GM19467 (cell line): ENCODE measurements at regions not wholly inside any gene's neighbourhood (a gene's known extent, or its start where the extent isn't known, plus 50 kb on each side); places are given as distances from the start of the nearest gene placed in this dataset.
"Not testable (repeated sequence)": the region's sequence is repeated elsewhere in the genome, so short reads cannot be mapped to it uniquely, and the experiment has no call there.

Experiments used
- ATAC-seq: cut with Tn5 transposase; IDR thresholded peaks from one replicate; pipeline ENCODE4 v1.9.1; 2021; ENCODE audit warnings: mild to moderate bottlenecking, moderate library complexity; ENCODE audit not compliant: unreplicated experiment

DNA sequence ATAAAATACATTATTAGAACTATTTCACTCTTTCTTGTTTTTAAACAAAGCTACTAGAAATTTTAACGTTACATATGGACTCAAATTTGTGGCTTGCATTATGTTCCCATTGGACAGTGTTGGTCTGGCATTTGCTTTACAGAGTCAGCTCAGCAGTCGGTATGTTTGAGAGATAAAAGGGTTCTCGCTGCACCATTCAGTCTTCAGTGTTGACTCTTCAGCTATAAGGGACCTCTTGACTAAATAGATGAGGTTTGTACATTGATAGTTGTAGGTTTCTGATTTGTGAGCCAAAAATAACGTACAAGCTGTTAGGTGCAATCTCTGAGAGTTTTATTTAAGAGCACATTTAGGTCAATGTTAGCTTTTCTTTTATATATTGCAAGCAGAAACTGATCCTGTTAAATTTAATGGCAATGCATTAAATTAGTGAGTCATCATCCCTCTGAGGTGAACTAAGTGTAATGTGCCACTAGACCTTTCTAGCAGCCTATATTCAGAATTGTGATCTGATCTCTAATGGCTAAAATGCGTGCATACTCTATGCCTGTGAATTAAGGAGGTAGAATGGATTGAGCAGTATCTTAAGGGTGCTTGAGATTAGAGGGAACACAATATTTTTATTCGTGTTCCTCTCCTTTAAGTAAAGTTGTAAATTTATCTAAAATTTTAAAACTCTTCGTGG is 485.6 kb upstream of the SYNCRIP start:
- no peak for ATAC-seq

DNA sequence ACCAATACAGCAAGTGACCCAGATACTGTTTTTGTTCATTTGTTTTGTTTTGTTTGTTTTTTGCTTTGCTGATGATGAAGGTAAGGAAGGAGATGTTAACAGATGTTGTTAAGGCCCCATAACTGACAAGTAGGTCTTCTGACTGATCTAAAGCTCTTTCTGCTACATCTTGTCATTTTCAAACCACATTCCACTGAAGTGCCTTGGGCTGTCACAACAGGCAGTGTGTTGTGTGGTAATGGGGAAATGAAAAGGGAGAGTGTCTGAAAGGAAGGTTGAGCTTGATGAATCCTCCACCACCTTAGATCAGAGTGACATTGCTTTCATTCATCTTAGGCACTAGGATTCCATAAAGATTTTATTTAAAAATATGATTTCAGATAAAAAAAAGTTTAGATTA is 479.4 kb upstream of the SYNCRIP start:
- no peak for ATAC-seq

DNA sequence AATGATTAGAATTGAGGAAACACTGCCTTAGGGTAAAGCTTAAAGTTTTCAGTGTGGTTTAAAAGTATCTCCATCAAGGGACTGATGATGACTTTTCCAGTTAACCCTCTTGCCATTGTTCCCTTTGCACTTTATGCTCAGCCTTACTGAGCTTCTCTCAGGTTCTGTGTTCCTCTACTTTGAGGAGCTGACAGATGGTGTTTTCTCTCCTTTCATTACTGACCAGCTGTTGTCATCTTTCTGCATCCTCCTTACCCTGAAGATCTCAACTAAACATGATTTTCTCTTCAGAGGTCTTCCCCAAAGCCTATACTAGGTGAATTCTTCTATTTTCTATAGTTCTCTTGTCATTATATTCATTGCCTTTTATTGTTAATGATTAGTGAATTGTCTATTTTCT is 475.6 kb upstream of the SYNCRIP start:
- ATAC-seq = no peak

DNA sequence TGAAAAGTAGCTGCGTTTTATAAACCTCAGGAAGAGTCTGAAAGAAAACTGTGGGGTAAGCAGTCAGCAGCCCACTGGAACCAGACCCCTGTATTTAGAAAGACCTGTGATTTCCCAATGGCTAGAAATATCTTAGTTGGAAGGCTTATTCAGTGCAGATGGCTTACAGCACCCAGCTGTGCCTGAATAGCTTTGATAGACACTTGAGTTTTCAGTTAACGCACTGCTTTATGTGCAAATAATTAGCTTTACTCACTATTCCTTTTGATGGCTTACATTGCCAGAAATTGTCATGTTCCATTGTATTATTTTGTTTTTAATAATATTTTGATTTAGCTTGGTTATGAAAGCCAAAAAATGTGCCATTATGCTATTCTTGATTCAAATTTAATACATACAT is 465.3 kb upstream of the SYNCRIP start:
- no peak for ATAC-seq

DNA sequence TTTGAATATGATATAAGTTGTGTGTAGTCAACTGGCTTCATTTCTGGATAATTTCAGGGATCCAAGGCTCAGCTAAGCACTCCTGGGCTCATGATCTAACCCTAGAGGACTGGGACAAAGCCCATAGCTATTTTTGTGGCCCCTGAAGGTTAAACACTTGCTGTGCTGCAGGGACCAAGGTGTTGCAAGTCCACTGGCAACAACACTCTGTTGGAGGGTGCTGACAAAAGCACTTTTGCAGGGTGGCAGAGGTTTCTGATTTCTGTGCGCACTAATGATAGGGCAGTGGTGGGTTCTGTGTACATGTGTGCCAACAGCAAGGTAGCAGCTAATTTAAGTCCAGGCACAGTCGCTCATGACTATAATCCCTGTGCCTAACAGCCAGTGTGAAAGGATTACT is 445.3 kb upstream of the SYNCRIP start:
- ATAC-seq = no peak

DNA sequence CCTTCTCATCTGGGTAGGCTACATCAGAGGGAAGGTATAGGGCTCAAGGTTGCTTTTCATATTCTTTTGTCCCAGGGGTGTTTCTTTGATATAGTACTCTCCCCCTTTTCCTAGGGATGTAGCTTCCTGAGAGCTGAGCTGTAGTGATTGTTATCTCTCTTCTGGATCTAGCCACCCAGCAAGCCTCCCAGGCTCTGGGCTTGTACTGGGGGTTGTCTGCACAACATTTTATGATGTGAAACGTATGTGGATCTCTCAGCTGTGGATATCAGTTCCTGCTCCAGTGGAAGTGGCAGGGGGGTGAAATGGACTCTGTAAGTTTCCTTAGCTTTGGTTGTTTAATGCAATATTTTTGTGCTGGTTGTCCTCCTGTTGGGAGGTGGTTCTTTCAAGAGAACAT is 437.3 kb upstream of the SYNCRIP start:
- ATAC-seq = no peak

DNA sequence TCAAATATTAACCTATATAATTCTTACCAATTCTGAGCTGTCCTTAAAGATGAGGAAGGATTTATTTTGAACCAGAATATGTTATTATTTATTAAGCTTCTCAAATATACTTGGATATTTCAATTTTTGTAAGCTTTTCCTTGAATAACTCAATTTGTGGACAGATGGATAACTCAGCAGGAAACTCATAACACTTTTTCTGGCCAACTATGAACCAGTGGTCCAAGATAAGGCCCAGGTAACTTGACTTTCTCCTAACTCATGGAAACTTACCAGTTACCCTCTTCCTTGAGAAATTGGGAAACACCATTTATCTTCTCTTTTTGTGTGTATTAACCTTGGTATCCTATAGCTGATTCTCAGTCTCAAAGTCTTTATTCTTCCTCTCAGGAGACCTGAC is 427.5 kb upstream of the SYNCRIP start:
- ATAC-seq = no peak

DNA sequence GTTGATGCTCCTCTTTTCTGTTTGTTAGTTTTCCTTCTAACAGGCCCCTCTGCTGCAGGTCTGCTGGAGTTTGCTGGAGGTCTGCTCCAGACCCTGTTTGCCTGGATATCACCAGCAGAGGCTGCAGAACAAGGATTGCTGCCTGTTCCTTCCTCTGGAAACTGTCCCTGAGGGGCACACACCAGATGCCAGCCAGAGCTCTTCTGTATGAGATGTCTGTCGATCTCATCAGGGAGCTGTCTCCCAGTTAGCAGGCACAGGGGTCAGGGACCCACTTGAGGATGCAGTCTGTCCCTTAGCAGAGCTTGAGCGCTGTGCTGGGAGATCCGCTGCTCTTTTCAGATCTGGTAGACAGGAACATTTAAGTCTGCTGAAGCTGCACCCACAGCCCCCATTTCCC is 422.3 kb upstream of the SYNCRIP start:
- not testable (repeated sequence) for ATAC-seq

DNA sequence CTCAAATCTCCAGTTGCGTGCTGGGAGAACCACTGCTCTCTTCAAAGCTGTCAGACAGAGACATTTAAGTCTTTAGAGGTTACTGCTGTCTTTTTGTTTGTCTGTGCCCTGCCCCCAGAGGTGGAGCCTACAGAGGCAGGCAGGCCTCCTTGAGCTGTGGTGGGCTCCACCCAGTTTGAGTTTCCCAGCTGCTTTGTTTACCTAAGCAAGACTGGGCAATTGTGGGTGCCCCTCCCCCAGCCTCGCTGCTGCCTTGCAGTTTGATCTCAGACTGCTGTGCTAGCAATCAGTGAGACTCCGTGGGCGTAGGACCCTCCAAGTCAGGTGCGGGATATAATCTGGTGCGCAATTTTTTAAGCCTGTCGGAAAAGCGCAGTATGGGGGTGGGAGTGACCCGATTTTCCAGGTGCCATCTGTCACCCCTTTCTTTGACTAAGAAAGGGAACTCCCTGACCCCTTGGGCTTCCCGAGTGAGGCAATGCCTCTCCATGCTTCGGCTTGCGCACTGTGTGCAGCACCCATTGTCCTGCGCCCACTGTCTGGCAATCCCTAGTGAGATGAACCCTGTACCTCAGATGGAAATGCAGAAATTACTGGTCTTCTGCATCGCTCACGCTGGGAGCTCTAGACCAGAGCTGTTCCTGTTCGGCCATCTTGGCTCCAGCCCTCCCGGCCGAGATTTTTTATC is 414.8 kb upstream of the SYNCRIP start:
- ATAC-seq = not testable (repeated sequence)

DNA sequence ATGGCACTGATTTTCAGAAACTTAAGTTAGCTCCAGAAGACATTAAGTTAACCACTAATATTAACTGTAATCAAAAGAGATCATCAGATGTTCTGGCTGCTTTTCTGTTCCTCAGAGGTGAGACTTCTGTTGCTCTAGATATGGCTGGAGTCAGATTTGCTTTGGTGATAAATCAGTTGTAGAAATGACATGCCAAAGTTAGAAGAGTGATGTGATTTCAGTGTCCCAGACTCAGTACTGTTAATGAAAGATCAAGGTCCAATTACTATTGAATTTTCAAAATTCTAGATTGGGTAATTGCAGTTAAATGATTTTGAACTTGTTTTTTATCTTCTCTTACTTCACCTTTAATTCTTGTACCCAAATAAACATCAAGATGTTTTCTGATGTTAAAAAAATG is 402.4 kb upstream of the SYNCRIP start:
- ATAC-seq = no peak

DNA sequence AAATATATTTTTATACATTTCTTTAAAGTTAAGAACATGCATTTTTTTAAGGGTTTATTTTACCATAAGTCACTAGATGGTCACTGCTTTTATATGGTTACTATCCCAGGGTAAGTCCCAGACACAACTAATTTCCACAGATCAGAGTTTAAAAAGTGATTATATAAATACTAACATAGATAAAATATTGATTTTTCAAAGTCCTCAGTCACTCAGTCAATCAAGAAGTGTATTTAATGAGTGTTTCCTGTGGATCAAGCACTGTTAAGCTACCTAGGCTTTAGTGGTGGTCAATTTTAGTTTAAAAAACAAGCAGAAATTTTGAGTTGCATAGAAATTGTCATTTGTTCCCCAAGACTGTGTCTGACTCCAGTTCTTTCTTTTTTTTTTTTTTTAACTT is 399.5 kb upstream of the SYNCRIP start:
- ATAC-seq = no peak

DNA sequence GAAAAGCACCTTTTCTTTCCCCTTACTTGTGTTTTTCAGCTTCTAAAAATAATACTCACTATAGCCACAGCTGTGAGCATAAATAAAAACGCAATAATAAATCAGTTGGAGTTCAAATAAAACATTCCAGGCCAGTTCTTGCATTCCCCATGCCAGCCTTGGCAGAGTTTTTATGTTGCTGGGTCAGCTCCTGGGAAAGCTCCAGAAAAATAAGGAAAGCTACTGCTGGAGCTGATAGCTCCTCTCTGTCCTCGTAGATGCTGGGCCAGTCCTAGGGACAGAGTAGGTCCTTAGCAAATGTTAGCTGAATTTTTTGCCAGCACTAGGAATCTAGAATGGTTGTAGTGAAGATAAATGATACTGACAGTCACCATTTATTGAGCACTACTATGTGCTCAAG is 389.0 kb upstream of the SYNCRIP start:
- ATAC-seq = no peak

DNA sequence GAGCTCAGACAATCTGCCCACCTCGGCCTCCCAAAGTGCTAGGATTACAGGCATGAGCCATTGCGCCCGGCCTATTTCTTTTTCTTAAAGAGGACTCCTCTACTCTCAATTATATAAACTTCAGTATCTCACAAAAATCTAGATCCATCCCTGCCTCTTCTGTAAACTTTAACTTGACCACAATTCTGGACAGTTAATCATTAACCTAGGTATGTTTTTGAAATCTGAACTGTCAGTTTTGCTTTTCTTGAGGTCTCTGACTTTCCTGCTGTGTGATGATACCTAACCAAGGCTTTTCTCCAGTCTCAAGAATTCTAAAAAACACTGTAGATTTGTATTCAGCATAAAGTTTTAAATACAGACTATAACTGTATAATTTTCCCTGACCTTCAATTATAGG is 388.2 kb upstream of the SYNCRIP start:
- peak; percentile 75 for ATAC-seq

DNA sequence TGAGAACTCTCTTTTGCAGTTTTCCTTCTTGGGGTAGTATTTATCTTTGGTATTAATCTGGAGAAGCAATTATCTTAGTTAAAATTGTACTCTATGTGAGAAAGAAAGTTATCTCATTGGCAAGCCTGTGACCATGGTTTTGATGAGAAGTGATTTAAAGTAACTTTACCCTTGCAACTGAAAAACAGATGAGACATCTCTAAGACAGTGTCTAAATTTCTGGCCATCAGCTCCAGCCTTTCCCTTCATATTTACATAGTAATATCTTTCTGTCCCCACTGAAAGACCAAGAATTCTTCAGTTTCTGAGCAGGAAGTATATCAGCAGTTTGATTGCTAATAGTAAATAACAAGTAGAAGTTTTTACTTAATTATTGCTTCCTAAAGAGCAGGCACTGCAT is 386.1 kb upstream of the SYNCRIP start:
- no peak for ATAC-seq

DNA sequence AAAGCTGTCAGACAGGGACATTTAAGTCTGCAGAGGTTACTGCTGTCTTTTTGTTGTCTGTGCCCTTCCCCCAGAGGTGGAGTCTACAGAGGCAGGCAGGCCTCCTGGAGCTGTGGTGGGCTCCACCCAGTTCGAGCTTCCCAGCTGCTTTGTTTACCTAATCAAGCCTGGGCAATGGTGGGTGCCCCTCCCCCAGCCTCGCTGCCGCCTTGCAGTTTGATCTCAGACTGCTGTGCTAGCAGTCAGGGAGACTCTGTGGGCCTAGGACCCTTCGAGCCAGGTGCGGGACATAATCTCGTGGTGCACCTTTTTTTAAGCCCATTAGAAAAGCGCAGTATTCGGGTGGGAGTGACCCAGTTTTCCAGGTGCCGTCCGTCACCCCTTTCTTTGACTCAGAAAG is 384.2 kb upstream of the SYNCRIP start:
- not testable (repeated sequence) for ATAC-seq

DNA sequence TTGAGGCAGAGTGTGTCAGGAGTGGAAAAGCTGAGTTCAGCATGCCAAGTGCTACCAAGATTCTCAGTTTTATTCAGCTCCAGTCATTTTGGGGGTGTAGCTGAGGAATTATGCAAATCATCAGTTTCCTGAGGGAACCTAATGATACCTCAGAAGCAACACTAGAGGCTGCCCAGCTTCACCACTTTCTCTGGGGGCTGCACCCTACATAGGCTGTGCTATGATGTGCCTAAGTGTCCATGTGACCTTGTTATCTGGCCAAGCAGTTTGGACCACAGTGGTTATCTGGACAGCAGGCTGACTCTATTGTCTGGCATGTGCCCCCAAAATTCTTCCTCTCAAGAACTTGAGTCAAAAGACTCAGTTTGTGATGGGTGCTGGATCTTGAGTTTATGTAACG is 374.6 kb upstream of the SYNCRIP start:
- peak; percentile 70 for ATAC-seq

DNA sequence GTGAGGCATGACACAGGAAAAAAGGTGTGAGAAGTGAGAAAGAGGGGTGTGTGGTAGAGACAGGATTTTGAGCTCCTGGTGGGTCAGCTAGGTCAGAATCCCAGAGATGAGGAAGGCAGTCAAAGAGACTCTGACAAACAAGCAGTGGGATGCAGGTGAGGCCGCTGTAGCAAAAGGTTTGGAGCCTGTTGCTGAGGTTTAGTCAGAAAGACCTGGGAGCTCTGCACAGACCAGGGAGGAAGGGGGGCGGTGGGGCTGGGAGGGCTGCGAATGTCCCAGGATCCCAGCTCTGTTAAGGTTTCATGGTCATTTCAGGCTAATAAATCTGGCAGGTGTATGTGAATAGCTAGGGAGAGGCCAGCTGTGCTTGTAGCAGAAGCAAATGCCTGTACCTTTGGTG is 373.9 kb upstream of the SYNCRIP start:
- no peak for ATAC-seq

DNA sequence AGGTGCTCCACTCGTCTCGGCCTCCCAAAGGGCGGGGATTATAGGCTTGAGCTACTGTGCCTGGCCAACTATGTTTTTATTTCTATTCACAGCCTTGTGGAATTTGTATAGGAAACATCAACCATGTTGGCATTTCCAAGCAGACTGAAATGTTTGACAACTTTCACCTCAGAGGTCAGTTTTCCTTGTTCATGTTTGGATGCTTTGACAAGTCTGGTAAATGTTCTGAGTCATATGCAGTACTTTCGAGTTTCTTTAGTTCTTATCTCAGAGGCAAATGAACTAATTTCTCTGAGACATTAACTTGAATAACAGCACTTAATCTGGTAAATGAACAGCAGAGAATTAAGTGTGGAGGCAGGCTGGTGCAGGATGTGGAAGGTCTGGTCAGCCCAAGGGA is 373.4 kb upstream of the SYNCRIP start:
- no peak for ATAC-seq

DNA sequence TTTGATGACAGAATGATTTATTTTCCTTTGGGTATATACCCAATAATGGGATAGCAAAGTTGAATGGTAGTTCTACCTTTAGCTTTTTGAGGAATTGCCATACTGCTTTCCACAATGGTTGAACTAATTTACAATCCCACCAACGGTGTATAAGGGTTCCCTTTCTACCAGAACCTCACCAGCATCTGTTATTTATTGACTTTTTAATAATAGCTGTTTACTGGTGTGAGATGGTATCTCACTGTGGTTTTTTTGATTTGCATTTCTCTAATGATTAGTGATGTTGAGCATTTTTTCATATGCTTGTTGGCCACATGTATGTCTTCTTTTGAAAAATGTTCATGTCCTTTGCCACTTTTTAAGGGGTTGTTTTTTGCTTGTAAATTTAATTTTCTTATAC is 370.3 kb upstream of the SYNCRIP start:
- peak; percentile 54 for ATAC-seq

DNA sequence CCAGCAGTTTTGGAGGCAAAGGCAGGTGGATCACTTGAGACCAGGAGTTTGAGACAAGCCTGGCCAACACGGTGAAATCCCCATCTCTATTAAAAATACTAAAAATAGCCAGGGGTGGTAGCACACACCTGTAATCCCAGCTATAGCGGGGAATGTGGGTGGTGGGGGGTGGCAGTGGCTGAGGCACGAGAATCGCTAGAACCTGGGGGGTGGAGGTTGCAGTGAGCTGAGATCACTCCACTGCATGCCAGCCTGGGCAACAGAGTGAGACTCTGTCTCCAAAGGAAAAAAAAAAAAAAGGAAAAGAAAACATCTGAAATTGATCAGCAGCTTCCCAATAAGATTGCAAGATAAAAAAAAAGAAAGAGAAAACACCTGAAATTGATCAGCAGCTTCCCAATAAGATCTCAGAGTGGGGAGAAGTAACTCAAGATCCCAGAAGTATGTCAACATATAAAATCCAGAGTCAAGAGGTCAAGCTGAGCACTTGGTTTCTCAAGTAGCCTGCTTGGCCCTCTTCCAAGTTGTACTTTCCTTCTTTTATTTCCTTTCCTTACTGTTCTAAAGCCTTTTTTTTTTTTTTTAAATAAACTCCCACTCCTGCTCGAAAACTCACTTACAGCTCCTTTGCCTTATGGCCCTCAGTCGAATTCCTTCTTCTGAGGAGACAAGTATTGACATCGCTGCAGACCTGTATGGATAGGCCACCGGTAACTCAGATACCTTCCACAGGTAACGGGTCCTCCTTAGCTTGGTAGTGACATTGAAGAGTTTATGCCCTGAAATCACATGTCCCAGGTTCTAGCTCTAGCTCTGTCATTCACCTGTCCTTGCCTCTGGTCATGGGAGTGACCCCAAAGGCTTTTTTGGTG is 368.5 kb upstream of the SYNCRIP start:
- no peak for ATAC-seq

DNA sequence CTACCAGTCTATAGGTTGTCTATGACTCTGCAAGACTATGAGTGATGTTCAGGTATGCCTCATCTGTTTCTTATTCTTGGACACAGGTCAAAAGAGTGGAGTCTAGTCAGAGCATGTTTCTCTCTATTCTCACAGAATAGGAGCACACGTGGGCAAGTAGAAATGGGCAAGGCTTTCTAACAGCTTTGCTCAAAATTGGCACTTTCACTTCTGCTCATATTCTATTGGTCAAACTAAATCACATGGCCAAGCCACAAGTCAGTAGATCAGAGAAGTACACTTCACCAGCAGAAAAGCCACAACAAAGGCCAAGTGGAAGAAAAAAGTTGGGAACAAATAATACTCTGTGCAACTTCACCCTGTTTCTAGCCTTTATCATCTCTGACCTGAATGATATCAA is 354.5 kb upstream of the SYNCRIP start:
- ATAC-seq = no peak

DNA sequence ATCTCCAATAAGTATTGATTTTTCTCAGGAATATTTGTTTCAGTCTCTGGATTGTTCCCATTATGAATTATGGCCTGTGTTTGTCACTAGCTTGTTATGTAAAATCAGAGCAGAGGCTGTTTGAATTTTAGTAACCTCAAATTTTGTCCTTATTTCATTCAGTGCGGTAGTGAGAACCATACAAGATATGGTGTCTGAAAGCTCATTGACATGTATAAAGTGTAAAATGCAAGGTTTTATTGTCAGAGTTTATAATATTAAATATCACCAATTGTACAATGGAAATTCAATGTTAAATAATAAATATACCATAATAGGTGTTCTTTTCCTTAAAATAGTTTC is 353.3 kb upstream of the SYNCRIP start:
- ATAC-seq = no peak
